ENCODE measurements at regions not wholly inside any gene's neighbourhood (a gene's known extent, or its start where the extent isn't known, plus 50 kb on each side); places are given as distances from the start of the nearest gene placed in this dataset.
"Not testable (repeated sequence)": the region's sequence is repeated elsewhere in the genome, so short reads cannot be mapped to it uniquely, and the experiment has no call there.

- TF ChIP-seq ZNF274 (IDR thresholded peaks at IDR 0.05; ENCODE audit: borderline replicate concordance, extremely low read depth, low read length); CTCF (IDR thresholded peaks at IDR 0.05; ENCODE audit: control extremely low read depth in 1 of 3, insufficient read depth in 1 of 3, low read depth in 1 of 3, low read length in 3 of 3); RXRA (IDR thresholded peaks at IDR 0.05; ENCODE audit: insufficient read depth, low read depth, low read length); POLR2A (IDR thresholded peaks at IDR 0.05; ENCODE audit: control extremely low read depth in 1 of 2, low read depth in 2 of 2, low read length in 2 of 2); CREB1 (IDR thresholded peaks at IDR 0.05); SRF (IDR thresholded peaks at IDR 0.05; ENCODE audit: low read depth, low read length); SP1 (IDR thresholded peaks at IDR 0.05; ENCODE audit: low read depth, low read length); EP300 (IDR thresholded peaks at IDR 0.05; ENCODE audit: borderline replicate concordance in 1 of 2, low read depth in 2 of 2, low read length in 2 of 2); POLR2AphosphoS5 (IDR thresholded peaks at IDR 0.05; ENCODE audit: low read depth, low read length); SIRT6 (IDR thresholded peaks at IDR 0.05; ENCODE audit: low read length); SP2 (IDR thresholded peaks at IDR 0.05; ENCODE audit: low read length): not testable (repeated sequence)
These were observed 411.3 kb upstream of the ZNF722 start for GRCh38 chr7:63587151-63587853.
